ENCODE measurements at regions not wholly inside any gene's neighbourhood (a gene's known extent, or its start where the extent isn't known, plus 50 kb on each side); places are given as distances from the start of the nearest gene placed in this dataset.

- no peak for ATAC-seq
- CTCF ChIA-PET: no interaction called here
Observed at GRCh38 chr4:17066236-17066635, 167.8 kb upstream of the LDB2 start.

GRCh38 chr4:17065821-17066220 lies 167.4 kb upstream of the LDB2 start:
- ATAC-seq (no peak), DNase-seq (no peak)
- Mint-ChIP-seq H3K36me3 (ENCODE audit: low read depth) (no peaks in the 10 kb centered on the region), H3K4me1 (ENCODE audit: low read depth) (no peaks in the 10 kb centered on the region), H3K27ac (no peak overlapping the region), H3K4me3 (no peak overlapping the region), H3K27me3 (peaks cover 2% of the 10 kb centered on the region), H3K9me3 (no peaks in the 10 kb centered on the region)
- intact Hi-C loops (cut with micrococcal nuclease): no loop called here
- ChIA-PET CTCF (no interaction called here), POLR2A (no interaction called here)
- TF ChIP-seq CTCF (IDR thresholded peaks at IDR 0.05): no peak

More at GRCh38 chr4:17066236-17066635, 167.8 kb upstream of the LDB2 start:
- POLR2A ChIA-PET: no interaction called here
- Mint-ChIP-seq H3K27ac (no peak overlapping the region), H3K9me3 (no peaks in the 10 kb centered on the region), H3K4me3 (no peak overlapping the region), H3K36me3 (ENCODE audit: low read depth) (no peaks in the 10 kb centered on the region), H3K27me3 (peaks cover 2% of the 10 kb centered on the region), H3K4me1 (ENCODE audit: low read depth) (no peaks in the 10 kb centered on the region)
- no peak for DNase-seq
- intact Hi-C loops (cut with micrococcal nuclease): no loop called here
- TF ChIP-seq CTCF (IDR thresholded peaks at IDR 0.05): no peak

GRCh38 chr4:17064959-17065358 lies 166.5 kb upstream of the LDB2 start:
- no peak for TF ChIP-seq CTCF (IDR thresholded peaks at IDR 0.05)
- no peak overlapping the region for H3K27ac Mint-ChIP-seq
- H3K36me3 Mint-ChIP-seq (ENCODE audit: low read depth): no peaks in the 10 kb centered on the region
- CTCF ChIA-PET: no interaction called here
- H3K4me3 Mint-ChIP-seq: no peak overlapping the region
- POLR2A ChIA-PET: no interaction called here
- no peak for ATAC-seq
- peaks cover 2% of the 10 kb centered on the region for H3K27me3 Mint-ChIP-seq
- H3K4me1 Mint-ChIP-seq (ENCODE audit: low read depth): no peaks in the 10 kb centered on the region
- DNase-seq: no peak
- intact Hi-C loops (cut with micrococcal nuclease): no loop called here
- no peaks in the 10 kb centered on the region for H3K9me3 Mint-ChIP-seq

- Mint-ChIP-seq H3K36me3 (ENCODE audit: low read depth) (no peaks in the 10 kb centered on the region), H3K4me3 (no peak overlapping the region), H3K9me3 (no peaks in the 10 kb centered on the region), H3K4me1 (ENCODE audit: low read depth) (no peaks in the 10 kb centered on the region), H3K27ac (no peak overlapping the region), H3K27me3 (no peaks in the 10 kb centered on the region)
- TF ChIP-seq CTCF (IDR thresholded peaks at IDR 0.05): no peak
- ChIA-PET POLR2A (no interaction called here), CTCF (no interaction called here)
- DNase-seq (no peak), ATAC-seq (no peak)
- intact Hi-C loops (cut with micrococcal nuclease): no loop called here
Observed at GRCh38 chr4:17063888-17064287, 165.4 kb upstream of the LDB2 start.

GRCh38 chr4:17060230-17060629 lies 161.8 kb upstream of the LDB2 start:
- Mint-ChIP-seq H3K27ac (no peak overlapping the region), H3K4me1 (ENCODE audit: low read depth) (no peaks in the 10 kb centered on the region), H3K9me3 (no peaks in the 10 kb centered on the region), H3K4me3 (no peak overlapping the region), H3K36me3 (ENCODE audit: low read depth) (no peaks in the 10 kb centered on the region), H3K27me3 (no peaks in the 10 kb centered on the region)
- ATAC-seq (no peak), DNase-seq (no peak)
- intact Hi-C loops (cut with micrococcal nuclease): no loop called here
- CTCF ChIA-PET: no interaction called here
- POLR2A ChIA-PET: no interaction called here
- no peak for TF ChIP-seq CTCF (IDR thresholded peaks at IDR 0.05)

Data from activated CD8-positive, alpha-beta T cell treated with anti-CD3 and anti-CD28 coated beads for 36 hours (primary cell).